ENCODE measurements at regions not wholly inside any gene's neighbourhood (a gene's known extent, or its start where the extent isn't known, plus 50 kb on each side); places are given as distances from the start of the nearest gene placed in this dataset.

DNA sequence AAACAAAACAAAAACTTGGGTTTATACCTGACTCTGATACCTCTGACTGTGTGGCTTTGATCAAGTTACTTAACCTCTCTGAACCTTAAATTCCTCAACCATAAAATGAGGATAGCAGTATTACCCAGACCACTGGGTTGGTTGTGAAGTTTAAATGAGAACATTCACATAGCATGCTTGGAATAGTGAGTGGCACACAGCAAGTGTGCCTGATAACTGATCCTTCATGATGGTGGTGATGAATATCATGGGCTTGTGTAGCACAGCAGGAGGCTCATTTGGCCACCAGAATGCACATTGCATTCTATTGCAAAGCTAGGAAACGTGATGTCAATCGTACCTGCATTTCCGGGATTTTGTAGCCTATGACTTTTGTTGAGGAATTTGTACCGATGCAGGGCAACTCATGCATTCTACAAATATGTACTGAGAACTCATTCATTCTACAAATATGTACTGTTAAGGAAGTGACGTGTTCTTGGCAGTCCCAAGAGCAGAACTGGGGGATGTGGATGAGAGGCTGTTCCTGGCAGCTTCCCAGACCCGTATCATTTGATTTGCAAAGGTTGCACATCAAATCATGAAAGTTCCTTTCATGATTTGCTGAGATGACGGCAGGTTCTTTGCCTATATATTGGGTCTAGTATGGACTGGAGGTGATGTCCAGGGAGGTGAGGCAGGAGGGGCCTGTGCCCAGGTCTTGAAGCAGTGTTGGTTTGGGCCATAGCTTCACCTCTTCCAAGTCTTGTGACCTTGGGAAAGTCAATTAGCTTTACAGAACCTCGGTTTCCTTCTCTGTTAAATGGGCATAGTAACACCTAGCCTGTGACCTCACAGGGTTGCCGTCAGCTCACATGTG lies 94.6 kb upstream of the SMNDC1 start:
- DNase-seq: no peak

DNA sequence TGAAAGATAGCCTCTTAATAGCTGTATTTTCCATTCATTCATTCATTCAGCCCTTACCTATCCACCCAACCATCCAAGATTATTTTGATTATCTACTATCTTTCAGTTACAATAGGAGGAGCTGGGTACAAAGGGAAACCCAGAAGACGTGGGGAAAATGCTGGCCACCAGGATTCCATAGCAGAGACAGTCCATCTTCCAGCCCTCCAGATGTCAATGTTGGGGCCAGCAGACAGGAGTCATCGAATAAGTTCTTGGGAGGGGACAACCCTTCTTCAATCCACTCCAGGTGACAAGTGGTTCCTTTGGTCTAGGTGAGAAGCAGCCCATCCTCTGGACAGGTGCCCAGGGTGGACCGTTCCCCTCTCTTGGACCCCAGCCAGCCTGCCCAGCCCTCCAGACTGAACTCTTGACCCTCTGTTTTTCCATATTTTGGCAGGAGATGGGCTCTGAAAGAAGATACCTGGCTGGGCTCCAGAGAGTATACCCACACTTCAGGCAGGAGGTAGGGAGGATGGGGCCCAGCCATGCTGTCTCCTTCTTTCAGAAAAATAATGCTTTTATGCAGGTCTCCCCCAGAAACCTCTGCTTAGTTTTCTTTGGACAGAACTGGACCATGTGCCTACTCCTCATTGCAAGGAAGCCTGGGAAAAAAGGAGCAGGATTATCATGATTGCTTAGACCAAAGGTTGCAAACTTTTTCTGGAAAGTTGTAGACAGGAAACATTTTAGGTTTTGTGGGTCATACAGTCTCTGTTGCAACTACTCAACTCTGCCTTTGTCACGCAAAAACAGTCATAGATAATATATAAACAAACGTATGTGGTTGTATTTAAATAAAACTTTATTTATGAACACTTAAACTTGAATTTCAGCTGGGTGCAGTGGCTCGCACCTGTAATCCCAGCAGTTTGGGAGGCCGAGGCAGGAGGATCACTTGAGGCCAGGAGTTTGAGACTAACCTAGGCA lies 95.5 kb upstream of the SMNDC1 start:
- DNase-seq: no peak

DNA sequence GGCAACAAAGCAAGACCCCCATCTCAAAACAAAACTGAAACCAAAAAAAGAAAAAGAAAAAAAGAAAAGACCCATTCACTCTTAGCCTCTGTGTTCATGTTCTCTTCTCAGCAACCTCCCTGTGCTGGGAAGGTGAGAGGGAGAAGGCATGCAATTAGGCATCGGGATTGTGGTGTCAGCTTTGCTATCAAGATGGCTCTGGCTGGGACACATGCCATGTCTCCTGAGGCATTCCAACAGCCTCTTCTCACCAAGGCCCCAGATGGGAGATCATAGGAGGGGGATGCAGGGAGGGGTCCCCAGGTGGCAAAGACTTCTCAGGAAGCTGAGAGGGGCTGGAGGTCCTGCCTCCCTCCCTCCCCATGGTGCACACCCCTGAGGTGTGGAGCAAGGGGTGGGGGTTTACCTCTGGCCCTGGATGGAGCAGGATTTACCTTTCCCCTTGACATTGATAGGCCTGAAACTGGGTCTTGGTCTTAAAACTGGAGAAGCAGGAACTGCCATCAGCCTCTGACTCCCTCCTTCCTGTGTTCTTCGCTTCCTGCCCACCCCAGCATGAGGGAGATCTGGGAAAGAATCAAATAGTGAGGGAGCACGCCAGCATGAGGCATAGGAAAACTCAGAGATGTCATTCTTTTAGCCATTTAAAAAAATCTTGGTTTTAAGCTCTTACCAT lies 96.2 kb upstream of the DUSP5 start:
- no peak for DNase-seq

GRCh38 chr10:110402077-110402416 lies 95.7 kb upstream of the DUSP5 start:
- no peak for DNase-seq

DNA sequence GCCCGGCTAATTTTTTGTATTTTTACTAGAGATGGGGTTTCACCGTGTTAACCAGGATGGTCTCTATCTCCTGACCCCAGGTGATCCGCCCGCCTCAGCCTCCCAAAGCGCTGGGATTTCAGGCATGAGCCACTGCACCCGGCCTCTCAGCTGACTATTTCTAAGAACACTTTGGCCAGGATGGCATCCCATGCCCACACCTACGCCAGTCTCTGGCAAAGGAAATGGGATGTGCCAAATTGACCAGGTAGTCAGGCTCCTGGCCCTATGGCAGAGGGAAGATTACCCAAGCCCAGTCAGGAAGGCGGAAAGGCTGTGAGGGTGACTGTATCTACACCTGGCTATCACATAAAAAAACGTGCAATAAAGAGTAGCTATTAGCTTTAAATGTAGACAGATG lies 94.1 kb upstream of the DUSP5 start:
- no peak for DNase-seq

DNA sequence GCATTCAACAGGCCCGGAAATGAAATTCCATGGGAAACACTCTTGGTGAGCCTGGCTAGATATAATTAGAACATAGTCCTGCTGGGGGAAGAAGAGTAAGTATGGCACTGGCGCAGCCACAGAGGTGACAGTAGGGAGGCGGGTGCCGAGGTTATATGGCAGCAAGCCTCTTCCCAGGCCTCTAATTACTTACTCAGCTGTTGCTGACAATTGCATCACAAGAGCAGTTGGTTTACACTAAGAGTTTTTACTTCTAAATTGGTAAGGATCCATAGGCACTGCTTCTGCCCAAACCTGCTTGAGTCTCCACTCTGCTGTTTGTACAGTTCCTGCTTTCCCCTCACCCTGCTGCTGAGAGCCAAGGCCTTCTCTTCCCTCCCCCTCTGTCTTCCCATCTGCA lies 93.3 kb upstream of the DUSP5 start:
- no peak for DNase-seq

- peak; percentile 2 for DNase-seq
These were observed 92.9 kb upstream of the DUSP5 start for GRCh38 chr10:110404825-110405224.

- no peak for DNase-seq
These were observed 92.3 kb upstream of the DUSP5 start for GRCh38 chr10:110405380-110405779.

GRCh38 chr10:110407301-110408170 lies 90.2 kb upstream of the DUSP5 start:
- DNase-seq: no peak

DNA sequence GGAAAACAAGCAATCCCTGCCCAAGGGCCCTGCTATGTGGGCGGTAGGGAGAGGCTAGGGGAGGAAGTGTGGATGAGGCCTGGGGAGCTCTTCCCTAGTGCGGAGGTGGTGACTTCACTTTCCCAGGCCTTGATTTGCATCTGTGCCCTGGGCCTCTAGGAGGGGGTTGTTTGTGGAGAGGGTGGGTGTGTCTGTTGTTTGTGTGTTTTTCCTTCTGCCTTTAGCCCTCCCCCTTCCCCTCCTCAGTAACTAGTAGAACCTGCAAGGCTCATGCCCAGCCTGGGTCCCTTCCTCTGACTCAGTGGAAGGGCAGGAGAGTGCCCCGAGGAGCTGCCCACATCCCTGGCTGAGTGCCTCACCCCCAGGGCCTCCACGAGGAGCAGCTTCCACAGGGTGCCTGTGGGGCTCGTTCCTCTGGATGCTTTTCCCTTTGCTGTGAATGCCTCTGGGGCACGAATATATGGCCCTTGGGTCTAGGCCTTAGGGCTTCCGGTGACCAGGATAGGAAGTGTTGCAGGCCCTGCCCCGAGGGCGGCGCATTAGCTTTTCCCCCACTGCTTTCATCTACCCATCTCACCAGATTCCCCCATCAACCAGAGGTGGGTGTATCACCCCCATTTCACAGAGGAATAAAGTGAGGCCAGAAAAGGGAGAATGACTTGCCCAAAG lies 89.4 kb upstream of the DUSP5 start:
- no peak for DNase-seq

DNA sequence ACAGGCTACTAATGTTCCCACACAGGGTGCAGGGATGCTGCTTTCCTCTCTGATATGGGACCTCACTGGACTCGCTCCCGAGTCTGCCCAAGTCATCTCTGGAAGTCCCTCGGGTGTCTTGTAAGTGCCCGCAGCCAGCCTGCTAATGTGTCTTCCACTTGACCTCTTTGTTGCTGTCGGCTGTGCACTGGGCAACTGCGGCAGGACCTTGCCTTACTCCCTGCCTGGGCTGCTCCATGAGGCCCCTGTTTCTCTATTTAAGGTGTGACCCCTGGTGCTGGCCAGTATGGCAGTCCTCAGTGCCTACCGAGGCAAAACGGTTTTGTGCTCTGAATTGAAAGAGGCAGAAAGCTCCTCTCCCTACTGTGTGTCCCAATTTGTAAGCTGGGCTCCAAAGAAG lies 88.8 kb upstream of the DUSP5 start:
- no peak for DNase-seq

DNA sequence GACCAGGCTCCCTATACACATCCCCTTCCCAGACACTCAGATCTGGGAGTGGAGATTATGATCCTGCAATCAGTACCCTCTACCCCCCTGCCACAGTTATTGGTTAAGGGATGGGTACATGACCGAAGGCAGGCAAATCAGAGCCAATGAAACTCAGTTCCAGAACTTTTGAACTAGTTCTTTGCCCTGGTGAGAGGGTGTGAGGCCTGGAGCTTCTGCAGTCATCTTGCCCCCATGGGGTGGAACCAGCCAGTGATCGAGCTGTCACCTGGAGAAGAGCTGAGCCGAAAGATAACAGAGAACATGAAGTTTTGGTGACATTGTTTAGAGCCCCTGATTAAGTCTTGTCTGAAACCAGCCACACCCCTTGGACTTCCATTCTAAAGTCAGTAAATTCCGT lies 88.2 kb upstream of the DUSP5 start:
- DNase-seq: no peak

GRCh38 chr10:110409926-110410325 lies 87.8 kb upstream of the DUSP5 start:
- no peak for DNase-seq

- no peak for DNase-seq
These were observed 87.2 kb upstream of the DUSP5 start for GRCh38 chr10:110410329-110411046.

GRCh38 chr10:110411047-110411410 lies 86.7 kb upstream of the DUSP5 start:
- DNase-seq: no peak

DNA sequence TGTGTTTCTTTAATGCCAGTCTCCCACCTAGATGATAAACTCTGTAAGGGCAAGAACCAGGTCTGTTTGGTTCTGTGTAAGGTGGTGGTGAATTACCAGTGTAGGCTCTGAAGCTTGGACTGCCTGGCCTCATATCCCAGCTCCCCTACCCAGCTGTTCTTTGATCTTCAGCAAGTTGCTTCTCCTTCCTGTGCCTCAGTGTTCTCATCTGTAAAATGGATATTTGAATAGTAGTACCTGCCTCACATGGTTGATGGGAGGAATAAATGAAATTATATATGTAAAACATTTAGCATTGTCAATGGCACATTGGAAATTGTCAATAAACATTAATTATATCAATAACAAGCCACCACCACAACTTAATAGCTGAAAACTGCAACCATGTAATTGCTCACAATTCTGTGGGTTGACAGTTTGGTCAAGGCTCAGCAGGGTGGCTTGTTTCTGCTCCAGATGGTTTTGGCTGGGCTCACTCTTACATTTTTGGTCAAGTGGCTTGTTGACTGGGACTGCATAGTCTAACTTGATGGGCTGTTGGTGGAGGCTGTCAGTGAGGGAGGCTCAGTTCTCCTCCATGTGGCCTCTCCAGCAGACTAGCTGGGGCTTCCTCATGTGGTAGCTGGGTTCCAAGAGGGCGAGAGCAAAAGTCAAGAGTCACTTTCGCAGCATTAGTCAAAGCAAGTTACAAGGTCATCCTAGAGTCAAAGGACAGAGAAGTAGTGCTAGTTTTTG lies 84.5 kb upstream of the DUSP5 start:
- no peak for DNase-seq

DNA sequence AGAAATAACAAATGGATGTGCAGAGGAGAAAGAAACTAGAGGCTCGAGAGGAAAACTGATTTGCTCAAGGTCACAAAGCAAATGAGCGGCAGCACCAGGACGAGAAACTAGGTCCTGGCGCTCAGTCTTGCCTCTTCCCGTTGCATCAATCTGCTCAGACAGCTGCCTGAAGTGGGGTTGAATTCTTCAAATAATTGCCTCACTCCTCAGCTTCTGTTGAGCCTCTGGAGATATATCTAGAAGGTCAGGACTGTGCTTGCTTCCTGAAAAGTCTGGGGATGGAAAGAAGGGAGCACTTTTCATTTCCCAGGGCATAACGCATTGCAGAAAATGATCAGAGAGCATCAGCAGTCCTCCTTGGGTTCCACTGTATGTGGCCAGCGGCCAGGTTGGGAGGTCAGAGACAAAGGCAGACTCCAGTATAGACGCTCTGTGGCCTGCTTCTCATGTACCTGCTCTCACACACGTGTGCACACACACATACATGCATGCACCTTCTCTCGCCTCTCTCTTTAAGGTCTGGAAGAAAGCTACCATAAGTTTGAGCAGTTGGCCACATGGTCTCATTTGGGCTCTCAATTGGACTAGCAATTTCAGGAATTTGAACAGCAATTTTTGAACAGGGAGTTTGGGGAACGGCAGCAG lies 83.7 kb upstream of the DUSP5 start:
- no peak for DNase-seq

GRCh38 chr10:110414548-110415309 lies 83.0 kb upstream of the DUSP5 start:
- no peak for DNase-seq

DNA sequence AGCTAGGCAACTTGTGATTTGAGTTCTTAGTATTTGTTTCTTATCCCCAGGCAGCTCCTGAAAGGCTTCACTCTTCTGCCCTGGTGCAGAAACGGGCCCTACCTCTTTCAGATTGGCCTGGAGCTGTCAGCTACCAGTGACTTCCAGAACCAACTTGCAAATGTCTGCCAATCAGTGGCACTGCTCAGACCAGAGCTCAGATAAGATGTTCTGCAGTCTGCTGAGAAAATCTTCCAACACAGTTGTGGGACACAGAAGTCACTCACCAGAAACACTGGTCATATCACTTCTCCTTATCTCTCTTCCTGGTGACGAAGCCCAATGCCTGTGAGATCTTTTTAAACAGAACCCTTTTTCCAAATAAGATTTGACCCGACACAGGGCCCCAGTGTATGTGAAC lies 81.9 kb upstream of the DUSP5 start:
- DNase-seq: no peak
